GM12878 (cell line): ENCODE measurements at regions not wholly inside any gene's neighbourhood (a gene's known extent, or its start where the extent isn't known, plus 50 kb on each side); places are given as distances from the start of the nearest gene placed in this dataset.

Experiments used
- ATAC-seq: fragments of 200-7000 bp; cut with Tn5 transposase; 3 replicates; pipeline ENCODE4 v1.9.1; 2020; ENCODE audit warnings: mild to moderate bottlenecking, moderate library complexity
- BruUV-seq: library from RNA; stranded (reverse); fragments of 400-500 nt; replicated peaks from 2 replicates; lab custom pipeline; 2021; lab: Mats Ljungman, UMichigan
- CTCF ChIA-PET: fragments of 300-600 bp; sonication (Branson Sonifier 250); formaldehyde crosslinking; extraction: SDS; loops from one replicate; lab custom pipeline; 2021; ENCODE audit warnings: inconsistent platforms; lab: Yijun Ruan, JAX
- POLR2A ChIA-PET: fragments of 350-600 bp; formaldehyde crosslinking; extraction: SDS; loops from one replicate; lab custom pipeline; 2021; ENCODE audit warnings: inconsistent platforms; lab: Charles Lee
- RAD21 ChIA-PET: fragments of 300-600 bp; sonication (Branson Sonifier 250); formaldehyde crosslinking; loops from one replicate; lab custom pipeline; 2023; ENCODE audit warnings: antibody characterized with exemption; ENCODE audit not compliant: unreplicated experiment; lab: Charles Lee
- SMC1A ChIA-PET: fragments of 300-600 bp; sonication (Branson Sonifier 250); formaldehyde crosslinking; loops from one replicate; lab custom pipeline; 2023; ENCODE audit not compliant: unreplicated experiment, uncharacterized antibody; lab: Charles Lee
- DNase-seq: peaks from one replicate; pipeline ENCODE4 v3.0.0-alpha.2; 2011; ENCODE audit warnings: low read depth, low spot score
- FAIRE-seq: peaks from 3 replicates; lab custom pipeline; 2011; peaks lifted over from hg19 to GRCh38; lab: Jason Lieb, UNC
- H2AFZ ChIP-seq: 2 replicates; pipeline ENCODE4 v1.6.0; 2011; ENCODE audit warnings: low read depth, low read length, control low read depth; ENCODE audit not compliant: control insufficient read depth
- H3K27ac ChIP-seq: 2 replicates; pipeline ENCODE4 v1.5.1; 2011; ENCODE audit warnings: control low read depth; ENCODE audit not compliant: control insufficient read depth, insufficient read depth
- H3K27me3 ChIP-seq, 2 experiments: replicated peaks in 1 of 2; 2 replicates each; pipeline versions ENCODE4 v1.6.0 to v1.6.1; 2011; ENCODE audit warnings: low read length in 1 of 2; ENCODE audit not compliant: control insufficient read depth in 2 of 2, insufficient read depth in 2 of 2
- H3K36me3 ChIP-seq, 2 experiments: 2 replicates each; pipeline ENCODE4 v1.5.1; 2011; ENCODE audit warnings: low read length in 1 of 2; ENCODE audit not compliant: control insufficient read depth in 2 of 2, insufficient read depth in 2 of 2
- H3K4me1 ChIP-seq: 2 replicates; pipeline ENCODE4 v1.6.1; 2011; ENCODE audit warnings: mild to moderate bottlenecking, low read length, moderate library complexity, mixed read lengths; ENCODE audit not compliant: control insufficient read depth, insufficient read depth
- H3K4me2 ChIP-seq: 2 replicates; pipeline ENCODE4 v1.6.0; 2011; ENCODE audit warnings: control low read depth; ENCODE audit not compliant: control insufficient read depth, insufficient read depth
- H3K4me3 ChIP-seq: fragments of 200-600 bp; sonication (generic); 2 replicates; pipeline ENCODE4 v1.5.1; 2016
- H3K79me2 ChIP-seq: 2 replicates; pipeline ENCODE4 v1.6.0; 2011; ENCODE audit warnings: low read length; ENCODE audit not compliant: control insufficient read depth, insufficient read depth
- H3K9ac ChIP-seq: 2 replicates; pipeline ENCODE4 v1.8.0; 2011; ENCODE audit warnings: low read length, control low read depth, mixed read lengths; ENCODE audit not compliant: control insufficient read depth, insufficient read depth
- H3K9me3 ChIP-seq: replicated peaks from 3 replicates; pipeline ENCODE4 v1.5.1; 2011; ENCODE audit warnings: mild to moderate bottlenecking, low read length; ENCODE audit not compliant: control insufficient read depth, insufficient read depth
- H4K20me1 ChIP-seq: 2 replicates; pipeline ENCODE4 v1.6.0; 2011; ENCODE audit not compliant: control insufficient read depth, insufficient read depth
- ATF2 ChIP-seq: IDR thresholded peaks from 2 replicates; pipeline ENCODE4 v1.6.1; 2012; ENCODE audit warnings: low read length, inconsistent platforms
- BACH1 ChIP-seq: fragments of 450-650 bp; IDR thresholded peaks from 2 replicates; pipeline ENCODE4 v1.6.1; 2017; ENCODE audit warnings: mild to moderate bottlenecking, borderline replicate concordance
- CBX5 ChIP-seq: sonication (generic); IDR thresholded peaks from 2 replicates; pipeline ENCODE4 v1.6.1; 2016; ENCODE audit warnings: low read depth, moderate library complexity, mild to moderate bottlenecking, inconsistent platforms
- FOS ChIP-seq: IDR thresholded peaks from 3 replicates; pipeline ENCODE4 v1.6.1; 2011; ENCODE audit warnings: borderline replicate concordance; ENCODE audit not compliant: insufficient read length; ENCODE audit errors: extremely low read depth
- GABPA ChIP-seq: IDR thresholded peaks from 2 replicates; pipeline ENCODE4 v1.6.1; 2014; ENCODE audit warnings: antibody characterized with exemption, low read depth, mild to moderate bottlenecking, inconsistent platforms
- JUNB ChIP-seq: IDR thresholded peaks from 2 replicates; pipeline ENCODE4 v1.6.1; 2016; ENCODE audit warnings: antibody characterized with exemption, mild to moderate bottlenecking
- KLF5 ChIP-seq: fragments of 450-650 bp; IDR thresholded peaks from 2 replicates; pipeline ENCODE4 v1.6.1; 2014; ENCODE audit warnings: mild to moderate bottlenecking; ENCODE audit not compliant: partially characterized antibody
- MTA2 ChIP-seq: fragments of 450-650 bp; IDR thresholded peaks from 2 replicates; pipeline ENCODE4 v1.6.1; 2016; ENCODE audit warnings: low read depth, mild to moderate bottlenecking, moderate library complexity
- NFYA ChIP-seq: IDR thresholded peaks from 2 replicates; pipeline ENCODE4 v1.6.1; 2011; ENCODE audit warnings: low read depth, mild to moderate bottlenecking, low read length, improper control_type of control experiment, borderline replicate concordance
- SP1 ChIP-seq: IDR thresholded peaks from one replicate; pipeline ENCODE4 v1.6.1; 2011; ENCODE audit warnings: low read depth, low read length
- SREBF2 ChIP-seq: IDR thresholded peaks from 2 replicates; pipeline ENCODE4 v1.6.1; 2012; ENCODE audit warnings: mild to moderate bottlenecking, low read length
- STAT3 ChIP-seq: IDR thresholded peaks from 2 replicates; pipeline ENCODE4 v1.6.1; 2011; ENCODE audit warnings: low read depth, low read length, improper control_type of control experiment
- WGBS: methylation state at CpG from one replicate; pipeline ENCODE4 v1.1.6; 2016; ENCODE audit warnings: low lambda C conversion rate; ENCODE audit not compliant: insufficient replicate concordance, insufficient coverage; ENCODE audit errors: missing lambda C conversion rate; 5-methylcytosine and 5-hydroxymethylcytosine counted together
- in situ Hi-C: fragments of 300-500 bp; cut with MboI; formaldehyde crosslinking; loops from 9 replicates; pipeline ENCODE4 v1.14.3; 2018; ENCODE audit warnings: mixed read lengths
- intact Hi-C: fragments of 100-400 bp; cut with micrococcal nuclease; formaldehyde crosslinking; loops from one replicate; pipeline ENCODE4 v1.14.2; 2022; ENCODE audit not compliant: unreplicated experiment
- TF ChIP-seq, protein P1 (sequence below), 3 experiments: IDR thresholded peaks in 2 of 3; conservative IDR thresholded peaks in 1 of 3; 2 replicates each; pipeline ENCODE4 v1.5.1; 2011; ENCODE audit warnings: low read depth in 3 of 3, low read length in 3 of 3, mild to moderate bottlenecking in 3 of 3, control low read depth in 2 of 3, moderate library complexity in 2 of 3, inconsistent platforms in 1 of 3, mixed read lengths in 1 of 3; ENCODE audit not compliant: control insufficient read depth in 2 of 3, insufficient read depth in 1 of 3; ENCODE audit errors: extremely low read depth in 1 of 3

DNA sequence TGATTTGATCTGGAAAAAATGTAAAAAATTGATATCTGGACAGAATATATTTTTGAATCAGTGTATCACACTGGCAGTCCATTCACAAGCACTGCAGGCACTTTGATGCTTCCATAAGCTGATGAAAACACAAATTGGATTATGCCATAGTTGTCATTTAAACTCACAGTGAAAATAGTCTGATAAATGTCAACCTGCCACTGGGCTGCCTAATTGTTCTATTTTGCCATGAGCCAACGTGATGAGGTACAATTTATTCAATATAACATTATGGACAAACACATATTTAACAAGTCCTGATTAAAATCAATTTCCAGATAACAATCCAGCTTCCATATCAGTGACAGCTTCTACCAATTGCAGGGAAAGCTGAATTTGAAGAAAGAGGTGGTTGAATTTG, 1244.9 kb downstream of the EFNB2 start:
- FAIRE-seq (no peak), DNase-seq (no peak)
- RAD21 ChIA-PET = no interaction called here
- in situ Hi-C loops = no loop called here
- no peak overlapping the region for H3K27ac ChIP-seq
- H3K9me3 ChIP-seq = no peaks in the 10 kb centered on the region
- POLR2A ChIA-PET = no interaction called here
- TF ChIP-seq MTA2 (no peak), NFYA (no peak), GABPA (no peak), CBX5 (no peak), BACH1 (no peak), JUNB (no peak), FOS (no peak), SREBF2 (no peak), ATF2 (no peak), SP1 (no peak), KLF5 (no peak), STAT3 (no peak)
- TF ChIP-seq, protein P1, sequence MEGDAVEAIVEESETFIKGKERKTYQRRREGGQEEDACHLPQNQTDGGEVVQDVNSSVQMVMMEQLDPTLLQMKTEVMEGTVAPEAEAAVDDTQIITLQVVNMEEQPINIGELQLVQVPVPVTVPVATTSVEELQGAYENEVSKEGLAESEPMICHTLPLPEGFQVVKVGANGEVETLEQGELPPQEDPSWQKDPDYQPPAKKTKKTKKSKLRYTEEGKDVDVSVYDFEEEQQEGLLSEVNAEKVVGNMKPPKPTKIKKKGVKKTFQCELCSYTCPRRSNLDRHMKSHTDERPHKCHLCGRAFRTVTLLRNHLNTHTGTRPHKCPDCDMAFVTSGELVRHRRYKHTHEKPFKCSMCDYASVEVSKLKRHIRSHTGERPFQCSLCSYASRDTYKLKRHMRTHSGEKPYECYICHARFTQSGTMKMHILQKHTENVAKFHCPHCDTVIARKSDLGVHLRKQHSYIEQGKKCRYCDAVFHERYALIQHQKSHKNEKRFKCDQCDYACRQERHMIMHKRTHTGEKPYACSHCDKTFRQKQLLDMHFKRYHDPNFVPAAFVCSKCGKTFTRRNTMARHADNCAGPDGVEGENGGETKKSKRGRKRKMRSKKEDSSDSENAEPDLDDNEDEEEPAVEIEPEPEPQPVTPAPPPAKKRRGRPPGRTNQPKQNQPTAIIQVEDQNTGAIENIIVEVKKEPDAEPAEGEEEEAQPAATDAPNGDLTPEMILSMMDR (IDR thresholded peaks at IDR 0.05 in 2 of 3, conservative IDR thresholded peaks at IDR 0.05 in 1 of 3; ENCODE audit: control insufficient read depth in 2 of 3, extremely low read depth in 1 of 3, insufficient read depth in 1 of 3, low read depth in 3 of 3, low read length in 3 of 3) = no peak
- TF ChIP-seq, all 136 proteins: peak for 0
- SMC1A ChIA-PET = no interaction called here
- 0% methylated on average over 1 of the region's 1 CpG for WGBS
- no peaks in the 10 kb centered on the region for H3K4me1 ChIP-seq
- no peaks in the 10 kb centered on the region for H3K27me3 ChIP-seq
- no TSS peak for BruUV-seq
- no peaks in the 10 kb centered on the region for H3K36me3 ChIP-seq
- H4K20me1 ChIP-seq = no peaks in the 10 kb centered on the region
- H3K4me3 ChIP-seq = no peak overlapping the region
- CTCF ChIA-PET = interaction anchor here (0.7 kb wide), 1 partner anchor 9 kb away, joined by 3 read pairs; no protein-coding TSS in a partner anchor
- no peak overlapping the region for H2AFZ ChIP-seq
- H3K4me2 ChIP-seq = no peak overlapping the region
- H3K79me2 ChIP-seq = no peaks in the 10 kb centered on the region
- ATAC-seq = no peak
- intact Hi-C loops = no loop called here
- no peak overlapping the region for H3K9ac ChIP-seq
